ENCODE measurements at regions not wholly inside any gene's neighbourhood (a gene's known extent, or its start where the extent isn't known, plus 50 kb on each side); places are given as distances from the start of the nearest gene placed in this dataset.

- TF ChIP-seq CTCF (IDR thresholded peaks at IDR 0.05) (no peak), POLR2AphosphoS5 (IDR thresholded peaks at IDR 0.05; ENCODE audit: insufficient read depth in 1 of 2, low read depth in 1 of 2) (no peak)
Measured at GRCh38 chr6:121731381-121731780, 295.9 kb downstream of the GJA1 start.

Measured in vagina (tissue), 2 donors.